Upper lobe of left lung (tissue), 4 donors: ENCODE measurements at regions not wholly inside any gene's neighbourhood (a gene's known extent, or its start where the extent isn't known, plus 50 kb on each side); places are given as distances from the start of the nearest gene placed in this dataset.

Experiments used
- EP300 ChIP-seq, 4 donors: sonication (generic); formaldehyde crosslinking; IDR thresholded peaks; one replicate each; pipeline ENCODE4 v1.5.1; 2017; ENCODE audit warnings: antibody characterized with exemption in 4 of 4, control low read depth in 2 of 4
- TF ChIP-seq, protein P1 (sequence below), 6 experiments: fragments of 450-650 bp in 4 of 6; fragments of 200-600 bp in 2 of 6; sonication (generic) in 2 of 6; IDR thresholded peaks; one replicate each; pipeline ENCODE4 v1.5.1; 2016 to 2019; ENCODE audit warnings: antibody characterized with exemption in 6 of 6

DNA sequence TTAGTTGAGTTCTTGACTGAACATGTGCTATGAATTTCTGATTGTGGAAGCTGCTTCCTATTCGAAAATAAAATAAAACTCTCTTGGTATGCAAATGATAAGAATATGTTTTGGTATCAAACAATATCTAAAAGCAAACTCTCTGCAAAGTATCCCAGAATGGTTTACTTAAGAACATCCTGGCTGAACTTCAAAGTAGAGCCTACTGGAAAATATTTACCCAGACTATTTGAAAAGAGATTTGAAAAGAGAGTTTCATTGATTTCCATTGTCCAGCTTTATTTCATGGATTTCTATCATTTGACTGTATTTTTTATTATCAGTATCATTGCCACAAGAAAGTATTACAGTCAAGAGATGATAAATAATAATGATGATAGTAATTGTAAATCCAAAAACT is 171.1 kb upstream of the SLC7A11 start:
- TF ChIP-seq, protein P1, sequence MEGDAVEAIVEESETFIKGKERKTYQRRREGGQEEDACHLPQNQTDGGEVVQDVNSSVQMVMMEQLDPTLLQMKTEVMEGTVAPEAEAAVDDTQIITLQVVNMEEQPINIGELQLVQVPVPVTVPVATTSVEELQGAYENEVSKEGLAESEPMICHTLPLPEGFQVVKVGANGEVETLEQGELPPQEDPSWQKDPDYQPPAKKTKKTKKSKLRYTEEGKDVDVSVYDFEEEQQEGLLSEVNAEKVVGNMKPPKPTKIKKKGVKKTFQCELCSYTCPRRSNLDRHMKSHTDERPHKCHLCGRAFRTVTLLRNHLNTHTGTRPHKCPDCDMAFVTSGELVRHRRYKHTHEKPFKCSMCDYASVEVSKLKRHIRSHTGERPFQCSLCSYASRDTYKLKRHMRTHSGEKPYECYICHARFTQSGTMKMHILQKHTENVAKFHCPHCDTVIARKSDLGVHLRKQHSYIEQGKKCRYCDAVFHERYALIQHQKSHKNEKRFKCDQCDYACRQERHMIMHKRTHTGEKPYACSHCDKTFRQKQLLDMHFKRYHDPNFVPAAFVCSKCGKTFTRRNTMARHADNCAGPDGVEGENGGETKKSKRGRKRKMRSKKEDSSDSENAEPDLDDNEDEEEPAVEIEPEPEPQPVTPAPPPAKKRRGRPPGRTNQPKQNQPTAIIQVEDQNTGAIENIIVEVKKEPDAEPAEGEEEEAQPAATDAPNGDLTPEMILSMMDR (IDR thresholded peaks at IDR 0.05), result no peak
- no peak for TF ChIP-seq EP300 (IDR thresholded peaks at IDR 0.05)
